HEK293T (cell line): ENCODE measurements at regions not wholly inside any gene's neighbourhood (a gene's known extent, or its start where the extent isn't known, plus 50 kb on each side); places are given as distances from the start of the nearest gene placed in this dataset.

Source experiments
- CTCF ChIA-PET: fragments of 350-600 bp; formaldehyde crosslinking; extraction: SDS; loops from one replicate; lab custom pipeline; 2021; ENCODE audit warnings: antibody characterized with exemption, inconsistent platforms; lab: Yijun Ruan, JAX
- POLR2A ChIA-PET: fragments of 350-600 bp; formaldehyde crosslinking; extraction: SDS; loops from one replicate; lab custom pipeline; 2020; ENCODE audit warnings: antibody characterized with exemption, inconsistent platforms; lab: Yijun Ruan, JAX
- DNase-seq: peaks from one replicate; pipeline ENCODE4 v3.0.0; 2012; ENCODE audit warnings: mixed read lengths; ENCODE audit errors: extremely low spot score
- ARNT ChIP-seq: fragments of 450-650 bp; IDR thresholded peaks from 2 replicates; pipeline ENCODE4 v1.6.1; 2017; ENCODE audit warnings: mild to moderate bottlenecking
- BHLHE40 ChIP-seq: fragments of 450-650 bp; IDR thresholded peaks from 2 replicates; pipeline ENCODE4 v1.6.1; 2016; ENCODE audit warnings: mild to moderate bottlenecking, moderate library complexity, borderline replicate concordance
- CTBP1 ChIP-seq: fragments of 450-650 bp; IDR thresholded peaks from 2 replicates; pipeline ENCODE4 v1.6.1; 2016; ENCODE audit warnings: borderline replicate concordance
- ELF4 ChIP-seq: fragments of 450-650 bp; IDR thresholded peaks from 2 replicates; pipeline ENCODE4 v1.6.1; 2017; ENCODE audit warnings: antibody characterized with exemption
- FOXA1 ChIP-seq: fragments of 450-650 bp; IDR thresholded peaks from 2 replicates; pipeline ENCODE4 v1.6.1; 2016; ENCODE audit warnings: mild to moderate bottlenecking
- FOXK2 ChIP-seq: fragments of 450-650 bp; IDR thresholded peaks from 2 replicates; pipeline ENCODE4 v1.6.1; 2016; ENCODE audit warnings: mild to moderate bottlenecking
- FOXM1 ChIP-seq: fragments of 450-650 bp; IDR thresholded peaks from 2 replicates; pipeline ENCODE4 v1.6.1; 2017; ENCODE audit warnings: mild to moderate bottlenecking, borderline replicate concordance
- HDGF ChIP-seq: fragments of 450-650 bp; IDR thresholded peaks from 2 replicates; pipeline ENCODE4 v1.6.1; 2017; ENCODE audit warnings: antibody characterized with exemption, borderline replicate concordance
- L3MBTL2 ChIP-seq: fragments of 450-650 bp; conservative IDR thresholded peaks from 2 replicates; pipeline ENCODE4 v1.6.1; 2016; ENCODE audit warnings: mild to moderate bottlenecking
- LEF1 ChIP-seq: fragments of 450-650 bp; IDR thresholded peaks from 2 replicates; pipeline ENCODE4 v1.6.1; 2017; ENCODE audit warnings: mild to moderate bottlenecking, borderline replicate concordance
- NFRKB ChIP-seq: fragments of 450-650 bp; IDR thresholded peaks from 2 replicates; pipeline ENCODE4 v1.6.1; 2016; ENCODE audit warnings: mild to moderate bottlenecking, moderate library complexity
- PKNOX1 ChIP-seq: fragments of 450-650 bp; IDR thresholded peaks from 2 replicates; pipeline ENCODE4 v1.6.1; 2016
- SP1 ChIP-seq: fragments of 450-650 bp; IDR thresholded peaks from 2 replicates; pipeline ENCODE4 v1.6.1; 2017
- SUZ12 ChIP-seq: fragments of 450-650 bp; IDR thresholded peaks from 2 replicates; pipeline ENCODE4 v1.6.1; 2016; ENCODE audit warnings: mild to moderate bottlenecking
- TARDBP ChIP-seq: fragments of 450-650 bp; IDR thresholded peaks from 2 replicates; pipeline ENCODE4 v1.6.1; 2016
- ZNF384 ChIP-seq: fragments of 450-650 bp; IDR thresholded peaks from 2 replicates; pipeline ENCODE4 v1.6.1; 2016

- POLR2A ChIA-PET = no interaction called here
- CTCF ChIA-PET = no interaction called here
- DNase-seq = no peak
- TF ChIP-seq ZNF384 = no peak
- TF ChIP-seq FOXK2 = no peak
- no peak for TF ChIP-seq SUZ12
- no peak for TF ChIP-seq NFRKB
- no peak for TF ChIP-seq BHLHE40
- TF ChIP-seq FOXM1 = no peak
- TF ChIP-seq ARNT = no peak
- TF ChIP-seq HDGF = no peak
- TF ChIP-seq LEF1 = no peak
- no peak for TF ChIP-seq CTBP1
- no peak for TF ChIP-seq ELF4
- no peak for TF ChIP-seq PKNOX1
- TF ChIP-seq TARDBP = no peak
- no peak for TF ChIP-seq FOXA1
- no peak for TF ChIP-seq SP1
- TF ChIP-seq L3MBTL2 = no peak
Measured at GRCh38 chr3:31176045-31176444, 281.6 kb upstream of the GADL1 start.

- DNase-seq = no peak
- ChIA-PET POLR2A (no interaction called here), CTCF (no interaction called here)
- TF ChIP-seq FOXM1 = no peak
Measured at GRCh38 chr3:31178467-31178866, 284.0 kb upstream of the GADL1 start.

- TF ChIP-seq L3MBTL2 (no peak), FOXM1 (no peak), ZNF384 (no peak), PKNOX1 (no peak), TARDBP (no peak), BHLHE40 (no peak), ELF4 (no peak), ARNT (no peak), HDGF (no peak), SP1 (no peak), LEF1 (no peak), SUZ12 (no peak), NFRKB (no peak), FOXA1 (no peak), CTBP1 (no peak)
- ChIA-PET CTCF (no interaction called here), POLR2A (no interaction called here)
- no peak for DNase-seq
Measured at GRCh38 chr3:31179768-31180167, 285.3 kb upstream of the GADL1 start.

GRCh38 chr3:31180274-31180673, 285.8 kb upstream of the GADL1 start:
- DNase-seq = no peak
- TF ChIP-seq SUZ12 (no peak), TARDBP (no peak), CTBP1 (no peak), PKNOX1 (no peak), FOXA1 (no peak), NFRKB (no peak), BHLHE40 (no peak), FOXM1 (no peak), FOXK2 (no peak), HDGF (no peak), L3MBTL2 (no peak), LEF1 (no peak), ZNF384 (no peak)
- CTCF ChIA-PET = no interaction called here
- POLR2A ChIA-PET = no interaction called here

- POLR2A ChIA-PET = no interaction called here
Measured at GRCh38 chr3:31181661-31182060, 287.2 kb upstream of the GADL1 start.

GRCh38 chr3:31182661-31183060, 288.2 kb upstream of the GADL1 start:
- ChIA-PET POLR2A (no interaction called here), CTCF (no interaction called here)
- TF ChIP-seq HDGF = no peak
- no peak for TF ChIP-seq ELF4
- TF ChIP-seq SUZ12 = no peak
- no peak for DNase-seq

More at GRCh38 chr3:31181661-31182060, 287.2 kb upstream of the GADL1 start:
- CTCF ChIA-PET = no interaction called here
- DNase-seq = no peak
- TF ChIP-seq FOXA1 = no peak
- no peak for TF ChIP-seq FOXM1
- no peak for TF ChIP-seq BHLHE40
- TF ChIP-seq SP1 = no peak

GRCh38 chr3:31184261-31185061, 290.0 kb upstream of the GADL1 start:
- ChIA-PET POLR2A (no interaction called here), CTCF (interaction anchor here (0.5 kb wide), 1 partner anchor 325 kb away, joined by 3 read pairs; no protein-coding TSS in a partner anchor)
- no peak for TF ChIP-seq ARNT
- TF ChIP-seq FOXM1 = no peak
- no peak for TF ChIP-seq SUZ12
- no peak for TF ChIP-seq NFRKB
- TF ChIP-seq SP1 = no peak
- TF ChIP-seq CTBP1 = no peak
- no peak for TF ChIP-seq BHLHE40
- no peak for TF ChIP-seq L3MBTL2
- TF ChIP-seq HDGF = no peak
- TF ChIP-seq FOXK2 = no peak
- no peak for TF ChIP-seq ZNF384
- no peak for TF ChIP-seq FOXA1
- no peak for TF ChIP-seq PKNOX1
- no peak for TF ChIP-seq TARDBP
- no peak for TF ChIP-seq LEF1
- no peak for TF ChIP-seq ELF4
- DNase-seq = no peak
